SK-N-MC (cell line): ENCODE measurements at regions not wholly inside any gene's neighbourhood (a gene's known extent, or its start where the extent isn't known, plus 50 kb on each side); places are given as distances from the start of the nearest gene placed in this dataset.

Experiments
- EZH2 ChIP-seq: fragments of 200-600 bp; sonication (generic); IDR thresholded peaks from one replicate; pipeline ENCODE4 v1.6.1; 2017; ENCODE audit warnings: antibody characterized with exemption
- FOXP2 ChIP-seq: optimal IDR thresholded peaks from 2 replicates; pipeline ENCODE3; 2011; ENCODE audit warnings: mild to moderate bottlenecking, moderate library complexity; ENCODE audit not compliant: insufficient read depth; ENCODE audit errors: extremely low read length, control extremely low read depth
- POLR2AphosphoS5 ChIP-seq: IDR thresholded peaks from 2 replicates; pipeline ENCODE4 v1.6.1; 2012; ENCODE audit warnings: mild to moderate bottlenecking, low read depth, low read length, borderline replicate concordance

GRCh38 chr11:127651175-127651887 is 650.8 kb upstream of the KIRREL3 start:
- TF ChIP-seq POLR2AphosphoS5: no peak
- no peak for TF ChIP-seq EZH2
- no peak for TF ChIP-seq FOXP2
